ENCODE measurements at regions not wholly inside any gene's neighbourhood (a gene's known extent, or its start where the extent isn't known, plus 50 kb on each side); places are given as distances from the start of the nearest gene placed in this dataset.

GRCh38 chr5:90022711-90023053, 386.9 kb downstream of the CETN3 start:
- Histone ChIP-seq H3K9me3 (no peaks in the 10 kb centered on the region), H3K4me1 (no peaks in the 10 kb centered on the region), H3K36me3 (no peaks in the 10 kb centered on the region), H3K27me3 (no peaks in the 10 kb centered on the region), H3K27ac (peak overlapping the region; percentile 49), H3K4me3 (no peak overlapping the region)
- TF ChIP-seq CTCF (IDR thresholded peaks at IDR 0.05), result no peak
- intact Hi-C loops (cut with DNase I), result no loop called here
- no peak for DNase-seq
- peak; percentile 55 for ATAC-seq

GRCh38 chr5:90022002-90022710, 387.4 kb downstream of the CETN3 start:
- H3K9me3 ChIP-seq, result no peaks in the 10 kb centered on the region
- H3K36me3 ChIP-seq, result no peaks in the 10 kb centered on the region
- no peaks in the 10 kb centered on the region for H3K27me3 ChIP-seq
- H3K27ac ChIP-seq, result peak overlapping the region; percentile 58
- ATAC-seq, result peak; percentile 47
- no peak for DNase-seq
- H3K4me3 ChIP-seq, result no peak overlapping the region
- no peaks in the 10 kb centered on the region for H3K4me1 ChIP-seq
- intact Hi-C loops (cut with DNase I), result no loop called here
- no peak for TF ChIP-seq CTCF (IDR thresholded peaks at IDR 0.05)

GRCh38 chr5:90020575-90021538, 388.7 kb downstream of the CETN3 start:
- intact Hi-C loops (cut with DNase I), result no loop called here
- Histone ChIP-seq H3K27me3 (no peaks in the 10 kb centered on the region), H3K36me3 (no peaks in the 10 kb centered on the region), H3K4me1 (no peaks in the 10 kb centered on the region), H3K9me3 (no peaks in the 10 kb centered on the region), H3K4me3 (peak overlapping the region; percentile 24), H3K27ac (peak overlapping the region; percentile 58)
- DNase-seq, result no peak
- peak; percentile 92 for ATAC-seq
- no peak for TF ChIP-seq CTCF (IDR thresholded peaks at IDR 0.05)

GRCh38 chr5:90017239-90017638, 392.3 kb downstream of the CETN3 start:
- Histone ChIP-seq H3K4me1 (no peaks in the 10 kb centered on the region), H3K9me3 (no peaks in the 10 kb centered on the region), H3K4me3 (no peak overlapping the region), H3K27ac (no peak overlapping the region), H3K27me3 (no peaks in the 10 kb centered on the region), H3K36me3 (no peaks in the 10 kb centered on the region)
- DNase-seq, result no peak
- no peak for TF ChIP-seq CTCF (IDR thresholded peaks at IDR 0.05)
- intact Hi-C loops (cut with DNase I), result no loop called here
- no peak for ATAC-seq

- Histone ChIP-seq H3K4me1 (no peaks in the 10 kb centered on the region), H3K27ac (no peak overlapping the region), H3K36me3 (no peaks in the 10 kb centered on the region), H3K27me3 (no peaks in the 10 kb centered on the region), H3K9me3 (no peaks in the 10 kb centered on the region), H3K4me3 (no peak overlapping the region)
- no peak for TF ChIP-seq CTCF (IDR thresholded peaks at IDR 0.05)
- DNase-seq (no peak), ATAC-seq (peak; percentile 42)
- intact Hi-C loops (cut with DNase I), result no loop called here
Measured at GRCh38 chr5:90015584-90016018, 394.0 kb downstream of the CETN3 start.
